ENCODE measurements at regions not wholly inside any gene's neighbourhood (a gene's known extent, or its start where the extent isn't known, plus 50 kb on each side); places are given as distances from the start of the nearest gene placed in this dataset.

DNA sequence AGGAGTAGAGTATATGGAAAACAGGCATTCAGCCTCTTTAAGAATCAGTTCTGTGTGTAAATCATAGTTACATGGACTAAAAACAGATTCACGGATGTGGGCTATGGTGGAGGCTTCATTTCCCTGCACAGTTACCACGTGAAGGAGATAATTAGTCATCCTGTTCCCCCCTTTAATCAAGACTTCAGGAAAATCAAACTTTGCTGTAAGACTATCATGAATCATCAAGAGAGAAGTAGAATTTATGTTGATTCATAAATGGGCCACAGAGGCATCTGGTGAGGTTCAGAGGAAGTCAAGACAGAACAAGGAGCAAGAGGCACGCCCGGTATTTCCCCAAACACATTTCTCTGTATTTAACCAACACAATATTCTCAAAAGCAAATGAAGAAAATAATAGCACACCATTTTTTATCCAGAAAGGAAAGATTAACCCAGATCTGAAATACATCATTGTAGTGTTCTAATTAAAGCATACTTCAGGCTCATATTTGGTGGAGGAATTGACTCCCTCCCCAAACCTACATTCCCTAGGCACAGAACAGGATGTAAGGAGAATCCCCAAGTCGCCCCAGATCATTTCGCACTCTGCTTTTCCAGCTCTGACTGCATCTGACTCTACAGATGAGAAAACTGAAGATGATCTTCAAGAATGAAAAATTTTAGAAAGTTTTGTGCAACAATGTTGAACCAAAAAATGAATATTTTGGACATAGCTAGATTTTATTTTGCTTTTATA is 175.8 kb upstream of the GAS1 start:
- Histone ChIP-seq H3K27me3 (no peaks in the 10 kb centered on the region), H3K36me3 (no peaks in the 10 kb centered on the region)

DNA sequence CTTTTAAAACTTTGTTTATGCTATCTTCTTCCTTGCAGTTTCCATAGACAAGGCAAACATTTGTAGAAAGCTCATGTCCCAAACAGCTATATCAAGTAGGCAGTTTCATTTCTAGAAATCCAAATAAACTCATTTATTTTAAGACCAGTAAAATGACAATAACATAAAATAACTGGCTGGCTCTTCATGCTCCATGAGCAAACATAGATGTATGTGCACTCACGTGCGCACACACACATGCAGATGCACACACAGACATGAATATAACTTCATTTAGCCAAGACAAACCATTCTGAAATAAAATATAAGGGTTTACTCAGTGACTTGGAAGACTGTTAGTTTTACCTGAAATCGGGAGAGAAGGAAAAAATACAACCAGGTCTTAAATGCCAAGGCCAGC is 176.5 kb upstream of the GAS1 start:
- H3K36me3 ChIP-seq, result no peaks in the 10 kb centered on the region
- H3K9me3 ChIP-seq, result no peaks in the 10 kb centered on the region
- DNase-seq, result no peak
- no peak overlapping the region for H3K4me3 ChIP-seq
- H3K27me3 ChIP-seq, result no peaks in the 10 kb centered on the region

More for the DNA sequence above, 175.8 kb upstream of the GAS1 start:
- Histone ChIP-seq H3K9me3 (no peaks in the 10 kb centered on the region), H3K4me3 (no peak overlapping the region)
- DNase-seq, result no peak

DNA sequence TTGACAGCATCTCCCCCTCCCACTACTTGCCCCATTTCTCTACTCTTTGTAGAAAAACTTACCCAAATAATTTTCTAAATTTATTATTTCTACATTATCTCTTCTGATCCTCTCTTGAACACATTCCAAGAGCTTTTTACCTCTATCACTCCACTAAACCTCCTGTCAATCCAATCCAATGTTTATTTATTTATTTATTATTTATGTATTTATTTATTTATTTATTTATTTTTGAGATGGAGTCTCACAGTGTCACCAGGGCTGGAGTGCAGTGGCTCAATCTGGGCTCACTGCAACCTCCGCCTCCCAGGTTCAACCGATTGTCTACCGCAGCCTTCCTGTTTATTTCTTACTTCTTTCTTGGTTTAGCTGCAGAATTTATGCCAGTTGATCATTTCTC is 178.5 kb upstream of the GAS1 start:
- no peak for DNase-seq
- Histone ChIP-seq H3K9me3 (no peaks in the 10 kb centered on the region), H3K36me3 (no peaks in the 10 kb centered on the region), H3K4me3 (no peak overlapping the region), H3K27me3 (no peaks in the 10 kb centered on the region)

DNA sequence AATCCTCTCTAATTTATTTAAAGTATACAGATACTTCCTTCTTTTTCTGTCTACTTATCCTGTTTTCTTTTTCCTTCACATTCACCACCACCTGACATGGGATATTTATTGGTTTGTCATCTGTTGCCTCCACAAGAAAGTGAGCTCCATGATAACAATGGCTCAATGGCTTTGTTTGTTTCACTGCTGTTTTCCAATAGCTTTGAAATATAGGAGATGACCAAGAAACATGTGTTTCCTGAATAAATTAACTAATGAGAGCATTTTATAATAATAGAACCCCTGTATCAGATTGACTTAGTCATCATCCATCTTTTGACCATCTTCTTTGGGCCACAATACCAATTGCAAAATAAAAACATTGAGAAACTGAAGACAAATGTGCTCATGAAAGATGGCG is 180.2 kb upstream of the GAS1 start:
- Histone ChIP-seq H3K4me3 (no peak overlapping the region), H3K27me3 (no peaks in the 10 kb centered on the region), H3K9me3 (0 out of 2 replicates have a peak, but pooled peaks cover 2% of the 10 kb centered on the region), H3K36me3 (no peaks in the 10 kb centered on the region)
- DNase-seq, result no peak

DNA sequence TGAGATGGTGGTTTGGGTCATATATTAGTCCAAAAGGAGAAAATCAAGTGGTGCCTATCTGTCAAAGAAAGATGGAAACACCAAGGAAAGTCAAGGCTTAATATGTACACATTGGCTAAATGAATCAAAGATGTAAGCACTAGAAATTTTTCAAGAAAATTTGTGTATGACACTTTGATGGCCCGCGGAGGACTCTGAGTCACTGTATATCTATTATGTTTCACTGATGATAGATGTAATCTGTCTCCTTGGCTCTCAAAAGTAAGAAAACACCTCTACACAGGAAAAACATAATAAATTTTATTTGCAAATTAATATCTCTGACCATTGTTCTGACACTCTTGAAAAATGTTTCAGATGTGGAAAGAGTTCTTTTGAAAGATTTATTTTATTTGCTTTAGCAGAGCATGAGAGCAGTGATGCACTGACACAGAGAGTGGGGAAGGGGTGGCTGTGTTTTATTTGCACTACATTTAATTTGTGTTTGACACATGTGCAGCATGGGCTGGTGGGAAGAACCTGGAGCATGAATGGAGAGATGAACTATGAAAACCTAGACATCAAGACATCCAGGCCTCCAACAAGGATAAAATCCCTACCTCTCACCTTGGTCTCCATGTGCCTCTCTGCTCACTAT is 180.8 kb upstream of the GAS1 start:
- Histone ChIP-seq H3K27me3 (no peaks in the 10 kb centered on the region), H3K36me3 (no peaks in the 10 kb centered on the region), H3K9me3 (peaks cover 2% of the 10 kb centered on the region; the same call in 1 of the 2 replicates), H3K4me3 (no peak overlapping the region)
- no peak for DNase-seq

DNA sequence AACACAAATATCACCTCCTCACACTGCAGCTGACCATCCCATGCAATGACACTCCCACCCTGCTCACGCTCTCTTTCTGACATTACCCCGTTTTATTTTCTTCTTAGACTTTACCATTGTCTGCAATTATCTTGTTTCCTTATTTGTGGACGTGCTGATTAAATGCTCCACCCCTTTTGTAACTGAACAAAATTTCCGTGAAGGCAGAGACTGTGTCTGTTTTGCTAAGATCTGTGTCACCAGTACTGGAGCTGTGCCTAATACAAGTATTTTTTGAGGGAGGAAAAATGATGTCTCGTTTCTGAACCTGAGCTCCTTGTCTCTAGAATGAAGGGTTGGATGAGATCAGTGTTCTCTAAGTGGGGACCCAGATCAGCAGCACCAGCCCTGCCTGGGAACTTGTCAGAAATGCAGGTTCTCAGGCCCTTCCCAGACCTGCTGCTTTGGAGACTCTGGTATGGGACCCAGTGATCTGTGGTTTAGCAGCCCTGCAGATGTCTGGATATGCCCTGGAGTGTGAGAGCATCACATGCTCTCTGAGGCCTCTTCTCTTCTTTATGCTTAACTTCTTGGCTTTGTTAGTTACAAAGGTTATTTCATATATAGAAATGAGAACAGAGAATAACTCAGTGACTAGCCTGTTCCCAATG is 181.7 kb upstream of the GAS1 start:
- Histone ChIP-seq H3K27me3 (no peaks in the 10 kb centered on the region), H3K4me3 (no peak overlapping the region), H3K9me3 (peaks cover 2% of the 10 kb centered on the region; the same call in 1 of the 2 replicates), H3K36me3 (no peaks in the 10 kb centered on the region)
- DNase-seq, result no peak

DNA sequence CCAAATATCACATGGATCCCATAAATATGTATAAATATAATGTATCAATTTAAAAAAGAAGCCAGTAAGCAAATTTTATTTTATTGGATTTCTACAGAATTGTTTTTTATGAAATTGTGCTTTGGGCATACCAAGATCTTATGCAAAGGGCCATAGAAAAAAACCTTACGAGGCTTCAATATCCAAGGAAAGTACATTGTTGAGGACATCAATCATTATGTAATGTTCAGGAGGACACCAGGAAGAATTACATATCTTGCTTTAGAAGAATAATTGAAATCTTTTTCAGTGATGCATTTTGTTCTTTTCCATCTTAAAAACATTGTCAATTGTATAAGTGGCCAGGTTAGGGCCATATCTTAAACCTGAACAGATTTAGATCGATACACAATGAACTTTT is 187.8 kb upstream of the GAS1 start:
- Histone ChIP-seq H3K9me3 (peaks cover 2% of the 10 kb centered on the region; the same call in 1 of the 2 replicates), H3K36me3 (no peaks in the 10 kb centered on the region), H3K27me3 (no peaks in the 10 kb centered on the region), H3K4me3 (no peak overlapping the region)
- DNase-seq, result no peak

DNA sequence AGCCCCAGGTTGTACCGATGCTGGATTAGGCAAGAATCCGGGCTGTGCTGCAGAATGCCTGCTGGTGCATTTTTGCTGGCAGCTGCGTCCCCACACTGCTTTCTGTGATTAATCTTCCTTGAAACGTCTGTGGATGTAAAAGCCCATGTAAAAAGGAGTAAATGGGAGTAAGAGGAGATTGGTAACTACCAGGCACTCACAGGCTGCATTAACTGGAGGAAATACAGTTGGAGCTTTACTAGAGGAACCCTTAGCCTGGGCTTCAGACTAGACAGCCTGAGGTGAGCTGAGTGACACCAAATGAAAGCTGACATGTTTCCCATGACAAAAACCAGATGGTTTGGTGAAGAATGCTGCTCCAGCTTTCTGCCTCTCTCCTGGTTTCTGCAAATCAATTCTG is 190.4 kb upstream of the GAS1 start:
- no peaks in the 10 kb centered on the region for H3K27me3 ChIP-seq

DNA sequence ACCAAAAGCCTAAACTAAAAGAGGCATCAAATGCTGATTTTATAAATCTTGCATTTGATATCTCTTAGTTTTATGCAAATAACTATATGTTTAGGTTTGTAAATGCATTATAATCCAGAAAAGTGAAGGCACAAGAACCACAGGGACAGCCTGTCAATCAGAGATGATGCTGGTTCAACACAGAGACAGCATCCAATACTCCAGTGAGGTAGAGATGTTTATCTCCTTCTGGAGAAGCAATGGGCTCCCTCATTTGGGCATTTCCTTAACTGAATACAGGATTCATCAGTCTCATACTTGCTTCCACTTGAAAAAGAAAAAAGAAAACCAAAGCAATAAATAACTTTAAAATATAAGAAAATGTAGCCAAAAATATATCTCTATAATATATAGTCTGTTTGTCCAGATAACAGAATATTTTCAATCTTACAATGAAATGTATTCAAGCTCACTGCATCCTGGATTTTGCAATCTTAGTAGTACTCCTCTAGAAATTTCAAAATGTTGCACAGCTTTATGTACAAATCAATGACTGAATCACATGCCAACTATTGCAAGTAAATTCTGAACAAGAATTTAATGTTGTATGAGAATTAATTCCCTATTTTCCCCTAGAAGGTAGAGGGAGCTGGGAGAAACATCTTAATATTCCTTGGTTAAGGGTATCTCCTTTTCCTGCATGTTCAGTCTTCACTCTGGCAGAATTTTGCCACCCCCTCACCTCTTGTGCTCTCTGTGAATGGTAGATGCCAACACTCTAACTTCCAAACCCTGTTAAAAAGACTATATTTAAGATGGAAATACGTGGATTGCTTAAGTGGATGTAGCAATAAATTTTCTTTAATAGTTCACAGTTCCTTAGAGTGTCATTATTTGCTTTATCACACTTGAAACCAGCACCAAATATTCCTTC is 191.1 kb upstream of the GAS1 start:
- no peak for DNase-seq
- Histone ChIP-seq H3K9me3 (no peaks in the 10 kb centered on the region), H3K27me3 (no peaks in the 10 kb centered on the region), H3K4me3 (no peak overlapping the region), H3K36me3 (no peaks in the 10 kb centered on the region)

More for the DNA sequence above, 190.4 kb upstream of the GAS1 start:
- H3K36me3 ChIP-seq, result no peaks in the 10 kb centered on the region
- no peak overlapping the region for H3K4me3 ChIP-seq
- no peak for DNase-seq
- H3K9me3 ChIP-seq, result no peaks in the 10 kb centered on the region; the same call in 1 of the 2 replicates

DNA sequence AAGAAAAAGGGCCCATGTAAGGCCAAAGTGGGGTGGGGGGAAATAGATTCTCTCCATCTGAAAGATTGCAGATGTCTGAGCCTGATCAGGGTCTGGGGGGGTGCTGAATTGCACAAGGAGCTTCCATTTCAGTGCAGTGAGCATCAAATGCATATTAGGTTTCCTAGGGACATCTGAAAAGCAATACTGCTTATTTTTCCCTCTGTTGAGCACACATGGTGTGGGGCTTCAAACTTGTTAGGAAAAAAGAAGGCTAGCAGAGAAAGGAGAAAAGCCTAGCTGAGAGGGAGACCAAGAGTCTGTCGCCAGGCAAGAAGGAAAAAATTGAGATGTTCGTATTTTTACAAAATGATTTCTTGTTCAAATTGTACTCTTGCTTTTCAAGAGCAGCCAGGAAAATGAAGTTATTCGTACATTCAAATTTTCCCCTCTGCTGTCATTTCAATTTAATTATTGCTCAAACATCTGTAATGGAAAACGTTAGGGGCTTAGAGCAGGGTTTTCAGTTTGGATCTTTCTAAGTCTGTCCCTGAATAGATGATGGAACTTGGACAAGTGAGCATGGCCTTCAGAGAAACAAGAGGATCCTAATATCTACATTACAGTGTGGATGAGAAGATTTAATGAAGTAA is 191.9 kb upstream of the GAS1 start:
- Histone ChIP-seq H3K36me3 (no peaks in the 10 kb centered on the region), H3K9me3 (no peaks in the 10 kb centered on the region), H3K4me3 (no peak overlapping the region), H3K27me3 (no peaks in the 10 kb centered on the region)
- no peak for DNase-seq

DNA sequence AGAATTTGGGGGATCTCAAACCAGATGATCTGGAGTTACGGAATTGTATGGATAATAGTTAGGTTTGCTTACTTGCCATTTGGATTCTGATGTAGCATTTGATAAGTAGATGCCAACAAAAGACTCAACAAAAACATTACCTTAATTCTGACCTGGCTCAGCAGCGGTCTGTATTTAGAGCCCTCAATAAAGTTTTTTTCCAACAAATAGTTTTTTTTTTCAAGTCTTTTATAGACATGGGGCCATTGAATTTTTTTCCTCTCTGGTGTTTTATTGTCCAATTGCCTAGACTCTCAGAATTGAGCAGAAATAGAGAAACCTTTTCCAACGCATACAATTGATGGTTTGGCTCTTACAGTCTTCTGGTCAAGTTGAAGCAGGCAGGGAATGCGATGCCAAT is 192.8 kb upstream of the GAS1 start:
- Histone ChIP-seq H3K36me3 (no peaks in the 10 kb centered on the region), H3K9me3 (no peaks in the 10 kb centered on the region), H3K27me3 (no peaks in the 10 kb centered on the region), H3K4me3 (no peak overlapping the region)
- no peak for DNase-seq

DNA sequence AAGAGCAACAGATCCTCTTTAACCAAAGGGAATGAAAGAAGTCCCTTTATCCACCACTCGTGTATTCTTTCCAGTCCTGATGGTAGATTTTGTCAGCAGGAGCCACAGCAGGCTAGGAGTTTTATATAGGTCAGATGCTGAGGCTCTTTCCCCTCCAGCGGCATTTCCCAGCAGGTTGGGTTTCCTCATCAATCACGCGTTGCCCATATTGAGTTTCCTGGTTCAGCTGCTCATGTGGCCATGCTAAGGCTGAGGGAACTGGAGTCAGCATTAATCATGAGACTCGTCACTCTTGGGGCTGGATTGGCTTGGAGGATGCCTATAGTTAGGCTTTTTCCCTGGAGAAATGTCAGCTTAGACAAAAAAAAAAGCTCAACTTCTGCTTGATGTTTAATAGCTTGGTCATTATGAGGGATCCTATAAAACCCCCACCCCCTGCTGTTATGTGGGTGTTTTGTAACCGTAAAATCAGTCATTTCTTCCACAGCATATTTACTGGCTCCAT is 193.4 kb upstream of the GAS1 start:
- Histone ChIP-seq H3K36me3 (no peaks in the 10 kb centered on the region), H3K9me3 (no peaks in the 10 kb centered on the region), H3K27me3 (no peaks in the 10 kb centered on the region), H3K4me3 (no peak overlapping the region)
- DNase-seq, result peak; percentile 69

DNA sequence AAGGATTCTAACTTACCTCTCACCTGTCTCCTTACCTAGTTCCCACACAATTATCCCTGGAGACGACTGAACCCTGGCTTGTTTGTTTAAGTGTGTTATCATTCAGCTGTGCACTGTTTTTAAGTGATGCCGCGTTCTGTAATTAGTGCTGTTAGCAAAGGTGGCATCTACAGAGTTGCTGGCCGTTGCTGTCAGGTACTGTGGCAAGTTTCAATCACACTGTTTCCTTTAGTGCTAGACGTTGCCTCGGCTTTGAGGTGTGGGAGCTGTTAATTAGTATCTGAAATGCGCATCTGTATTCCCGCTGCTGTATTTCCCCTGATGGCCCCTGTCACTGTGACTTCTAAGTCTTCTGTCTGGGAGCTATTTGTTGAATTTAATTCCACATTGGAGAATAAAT is 193.8 kb upstream of the GAS1 start:
- no peak for DNase-seq
- no peaks in the 10 kb centered on the region for H3K9me3 ChIP-seq

DNA sequence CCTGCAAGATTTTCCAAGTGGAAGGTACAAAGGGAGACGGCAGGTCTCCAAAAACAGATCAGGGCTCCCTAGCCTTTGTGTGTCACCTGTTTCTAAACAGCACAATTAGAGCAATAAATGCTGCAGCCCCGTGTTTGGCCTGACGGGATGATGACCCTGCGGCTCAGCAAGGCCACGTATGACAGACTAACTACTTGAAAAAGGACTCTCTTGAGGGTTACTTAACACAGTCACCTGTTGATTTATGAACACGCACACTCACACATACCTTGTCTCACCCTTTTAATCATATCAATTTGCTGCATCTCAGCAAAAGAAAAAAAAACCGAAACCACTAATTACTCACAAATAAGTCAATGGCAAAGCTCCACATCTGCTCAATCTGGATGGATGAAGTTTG is 199.6 kb upstream of the GAS1 start:
- Histone ChIP-seq H3K36me3 (no peaks in the 10 kb centered on the region), H3K4me3 (no peak overlapping the region), H3K9me3 (no peaks in the 10 kb centered on the region), H3K27me3 (no peaks in the 10 kb centered on the region)
- DNase-seq, result no peak

More for the DNA sequence above, 193.8 kb upstream of the GAS1 start:
- Histone ChIP-seq H3K27me3 (no peaks in the 10 kb centered on the region), H3K4me3 (no peak overlapping the region), H3K36me3 (no peaks in the 10 kb centered on the region)

DNA sequence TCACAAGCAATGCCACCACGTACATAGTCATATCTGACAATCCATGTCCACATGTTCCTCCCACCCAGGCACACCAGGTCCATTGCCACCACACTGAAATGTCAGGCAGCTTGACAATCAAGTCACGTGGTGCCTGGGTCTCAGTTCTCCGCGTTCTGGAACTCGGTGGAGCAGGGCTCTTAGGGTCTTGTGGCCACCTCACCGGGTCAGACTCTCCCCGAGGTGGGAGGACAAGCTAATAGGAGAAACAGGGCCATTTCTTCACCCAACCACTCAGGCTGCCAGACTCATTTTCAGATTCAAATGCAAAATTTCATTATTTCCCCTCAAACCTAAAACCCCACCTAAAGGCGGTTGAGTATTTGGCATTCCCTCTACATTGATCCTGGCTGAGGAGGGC is 200.5 kb upstream of the GAS1 start:
- DNase-seq, result no peak
- Histone ChIP-seq H3K9me3 (no peaks in the 10 kb centered on the region), H3K4me3 (no peak overlapping the region), H3K27me3 (no peaks in the 10 kb centered on the region), H3K36me3 (no peaks in the 10 kb centered on the region)

Measured in MG63 (cell line).